GM23248 (cell line): ENCODE measurements at regions not wholly inside any gene's neighbourhood (a gene's known extent, or its start where the extent isn't known, plus 50 kb on each side); places are given as distances from the start of the nearest gene placed in this dataset.
A peak's percentile ranks its signal among the peaks of the same experiment; 100 is the strongest.

Experiments
- DNase-seq: peaks from one replicate; pipeline ENCODE4 v3.0.0-alpha.2; 2015
- H2AFZ ChIP-seq: fragments of 200-600 bp; sonication (generic); 2 replicates; pipeline ENCODE4 v1.6.1; 2016; ENCODE audit warnings: antibody characterized with exemption
- H3F3A ChIP-seq: fragments of 200-600 bp; sonication (generic); 2 replicates; pipeline ENCODE4 v1.6.1; 2016; ENCODE audit warnings: mild to moderate bottlenecking, antibody characterized with exemption, mixed run types; ENCODE audit not compliant: insufficient read depth
- H3K27ac ChIP-seq: fragments of 200-600 bp; sonication (generic); 2 replicates; pipeline ENCODE4 v1.5.1; 2016; ENCODE audit warnings: mild to moderate bottlenecking
- H3K27me3 ChIP-seq: fragments of 200-600 bp; sonication (generic); replicated peaks from 2 replicates; pipeline ENCODE4 v1.6.1; 2016; ENCODE audit warnings: mild to moderate bottlenecking; ENCODE audit not compliant: insufficient read depth
- H3K36me3 ChIP-seq: fragments of 200-600 bp; sonication (generic); 2 replicates; pipeline ENCODE4 v1.6.1; 2016; ENCODE audit warnings: low read depth, mild to moderate bottlenecking
- H3K4me1 ChIP-seq: fragments of 200-600 bp; sonication (generic); 2 replicates; pipeline ENCODE4 v1.6.1; 2016; ENCODE audit warnings: mild to moderate bottlenecking; ENCODE audit not compliant: insufficient read depth
- H3K4me2 ChIP-seq: fragments of 200-600 bp; sonication (generic); one replicate; pipeline ENCODE4 v1.6.1; 2016; ENCODE audit warnings: mild to moderate bottlenecking; ENCODE audit not compliant: unreplicated experiment
- H3K4me3 ChIP-seq: fragments of 200-600 bp; sonication (generic); 2 replicates; pipeline ENCODE4 v1.5.1; 2016; ENCODE audit warnings: mild to moderate bottlenecking
- H3K79me2 ChIP-seq: fragments of 200-600 bp; sonication (generic); 2 replicates; pipeline ENCODE4 v1.6.1; 2016; ENCODE audit warnings: mild to moderate bottlenecking; ENCODE audit not compliant: insufficient read depth
- H3K9ac ChIP-seq: fragments of 200-600 bp; sonication (generic); 2 replicates; pipeline ENCODE4 v1.6.1; 2016; ENCODE audit warnings: mild to moderate bottlenecking
- H3K9me2 ChIP-seq: fragments of 200-600 bp; sonication (generic); 2 replicates; pipeline ENCODE4 v1.6.1; 2016; ENCODE audit warnings: mixed run types, mild to moderate bottlenecking, moderate library complexity; ENCODE audit not compliant: insufficient read depth
- H3K9me3 ChIP-seq: fragments of 200-600 bp; sonication (generic); one replicate; pipeline ENCODE4 v1.6.1; 2017; ENCODE audit warnings: low read depth
- H4K20me1 ChIP-seq: fragments of 200-600 bp; sonication (generic); 2 replicates; pipeline ENCODE4 v1.6.0; 2016; ENCODE audit not compliant: insufficient read depth
- EZH2 ChIP-seq: fragments of 200-600 bp; sonication (generic); IDR thresholded peaks from 2 replicates; pipeline ENCODE4 v1.6.1; 2018; ENCODE audit warnings: antibody characterized with exemption, mild to moderate bottlenecking; ENCODE audit not compliant: insufficient read depth, poor library complexity, severe bottlenecking
- EZH2phosphoT487 ChIP-seq: fragments of 200-600 bp; sonication (generic); IDR thresholded peaks from 2 replicates; pipeline ENCODE4 v1.6.1; 2018; ENCODE audit warnings: antibody characterized with exemption, moderate library complexity, mild to moderate bottlenecking, low read depth; ENCODE audit not compliant: insufficient read depth
- WGBS, 2 experiments: methylation state at CpG; one replicate each; pipeline ENCODE4 v1.1.6; 2015 to 2017; ENCODE audit warnings: low lambda C conversion rate in 2 of 2, low coverage in 1 of 2; ENCODE audit errors: missing lambda C conversion rate in 2 of 2; 5-methylcytosine and 5-hydroxymethylcytosine counted together
- in situ Hi-C: fragments of 300-500 bp; cut with MboI; formaldehyde crosslinking; loops from 2 replicates; pipeline ENCODE4 v1.15.0; 2020

GRCh38 chr12:83826112-83826511 is 1086.5 kb downstream of the SLC6A15 start:
- Histone ChIP-seq H3K4me1 (no peaks in the 10 kb centered on the region), H3F3A (0 out of 2 replicates have a peak, but pooled peaks cover 5% of the 10 kb centered on the region), H3K36me3 (no peaks in the 10 kb centered on the region), H3K9me3 (no peaks in the 10 kb centered on the region), H3K79me2 (no peaks in the 10 kb centered on the region), H4K20me1 (no peaks in the 10 kb centered on the region), H3K4me3 (no peak overlapping the region), H3K27ac (no peak overlapping the region), H3K9ac (no peak overlapping the region), H3K9me2 (no peaks in the 10 kb centered on the region), H2AFZ (no peak overlapping the region), H3K27me3 (no peaks in the 10 kb centered on the region), H3K4me2 (no peak overlapping the region)
- DNase-seq: peak; percentile 50
- TF ChIP-seq EZH2phosphoT487 (no peak), EZH2 (no peak)
- in situ Hi-C loops: no loop called here

DNA sequence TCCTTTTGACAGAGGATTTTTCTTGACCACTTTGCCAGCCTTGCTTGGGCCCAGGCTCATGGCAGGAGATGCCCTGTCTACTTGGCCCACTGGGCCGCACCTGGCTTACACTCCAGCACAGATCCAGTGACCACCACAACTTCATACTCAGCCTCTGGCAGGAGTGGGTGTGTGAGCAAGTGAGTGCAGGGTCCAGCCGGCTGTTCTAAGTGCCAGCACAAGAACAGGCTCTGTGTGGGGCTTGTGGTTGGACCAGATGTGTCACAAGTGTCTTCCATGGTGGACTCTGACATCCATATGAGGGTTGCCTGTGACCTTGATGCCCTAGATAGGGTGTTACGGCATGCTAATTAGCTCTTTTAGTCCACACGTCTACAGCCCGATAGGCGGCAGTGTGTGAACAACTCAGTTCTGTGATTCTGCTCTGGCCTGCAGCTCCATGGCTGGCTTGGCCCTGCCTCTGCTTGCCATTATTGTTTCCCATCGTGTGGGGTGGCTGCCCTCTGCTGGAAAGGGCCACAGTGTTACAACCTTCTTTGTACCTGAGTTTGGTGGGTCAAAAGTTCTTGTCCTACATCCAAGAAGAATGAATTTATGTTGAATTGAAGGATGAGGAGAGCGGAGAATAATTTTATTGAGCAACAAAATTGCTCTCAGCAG is 1089.1 kb downstream of the SLC6A15 start:
- WGBS, 2 experiments: 82 to 84% methylated on average over 8 of the region's 8 CpGs
- no peak overlapping the region for H3K27ac ChIP-seq
- DNase-seq: peak; percentile 2
- TF ChIP-seq EZH2 (no peak), EZH2phosphoT487 (no peak)
- no peaks in the 10 kb centered on the region for H4K20me1 ChIP-seq
- in situ Hi-C loops: loop anchor here (25.0 kb wide), 1 partner anchor 1014 kb away; no protein-coding TSS in a partner anchor
- H3K9me3 ChIP-seq: no peaks in the 10 kb centered on the region
- no peaks in the 10 kb centered on the region for H3K27me3 ChIP-seq
- H3K9me2 ChIP-seq: no peaks in the 10 kb centered on the region
- H3K4me2 ChIP-seq: no peak overlapping the region
- H3F3A ChIP-seq: 0 out of 2 replicates have a peak, but pooled peaks cover 5% of the 10 kb centered on the region
- H3K36me3 ChIP-seq: no peaks in the 10 kb centered on the region
- H3K79me2 ChIP-seq: no peaks in the 10 kb centered on the region
- peaks cover 8% of the 10 kb centered on the region; the same call in 1 of the 2 replicates for H3K4me1 ChIP-seq
- H2AFZ ChIP-seq: no peak overlapping the region
- H3K4me3 ChIP-seq: no peak overlapping the region
- H3K9ac ChIP-seq: no peak overlapping the region

- Histone ChIP-seq H3K27me3 (no peaks in the 10 kb centered on the region), H3K9me3 (no peaks in the 10 kb centered on the region), H3K4me1 (peaks cover 8% of the 10 kb centered on the region; the same call in 1 of the 2 replicates), H3K9me2 (no peaks in the 10 kb centered on the region), H3K36me3 (no peaks in the 10 kb centered on the region), H3F3A (0 out of 2 replicates have a peak, but pooled peaks cover 5% of the 10 kb centered on the region), H4K20me1 (no peaks in the 10 kb centered on the region), H3K27ac (no peak overlapping the region), H2AFZ (no peak overlapping the region), H3K4me3 (no peak overlapping the region), H3K4me2 (no peak overlapping the region), H3K9ac (no peak overlapping the region), H3K79me2 (no peaks in the 10 kb centered on the region)
- DNase-seq: peak; percentile 3
- WGBS, 2 experiments: 36 to 44% methylated on average over 1 of the region's 1 CpG
- in situ Hi-C loops: loop anchor here (25.0 kb wide), 1 partner anchor 1015 kb away; no protein-coding TSS in a partner anchor
- TF ChIP-seq EZH2 (no peak), EZH2phosphoT487 (no peak)
Measured at GRCh38 chr12:83821967-83822366, 1090.6 kb downstream of the SLC6A15 start.

- no peaks in the 10 kb centered on the region for H3K36me3 ChIP-seq
- peak; percentile 72 for DNase-seq
- H3K79me2 ChIP-seq: no peaks in the 10 kb centered on the region
- no peaks in the 10 kb centered on the region for H3K27me3 ChIP-seq
- no peaks in the 10 kb centered on the region for H3K9me2 ChIP-seq
- TF ChIP-seq EZH2 (no peak), EZH2phosphoT487 (no peak)
- no peak overlapping the region for H2AFZ ChIP-seq
- peaks cover 8% of the 10 kb centered on the region; the same call in 1 of the 2 replicates for H3K4me1 ChIP-seq
- H4K20me1 ChIP-seq: no peaks in the 10 kb centered on the region
- in situ Hi-C loops: loop anchor here (25.0 kb wide), 1 partner anchor 1018 kb away; no protein-coding TSS in a partner anchor
- no peak overlapping the region for H3K4me2 ChIP-seq
- H3K9me3 ChIP-seq: no peaks in the 10 kb centered on the region
- no peak overlapping the region for H3K4me3 ChIP-seq
- 0 to 7% methylated on average over 1 of the region's 1 CpG for WGBS, 2 experiments
- no peak overlapping the region for H3K9ac ChIP-seq
- no peak overlapping the region for H3K27ac ChIP-seq
- 0 out of 2 replicates have a peak, but pooled peaks cover 5% of the 10 kb centered on the region for H3F3A ChIP-seq
Measured at GRCh38 chr12:83818881-83819280, 1093.7 kb downstream of the SLC6A15 start.
